HEK293 (cell line): ENCODE measurements at regions not wholly inside any gene's neighbourhood (a gene's known extent, or its start where the extent isn't known, plus 50 kb on each side); places are given as distances from the start of the nearest gene placed in this dataset.

Experiments
- CTCF ChIP-seq: fragments of 450-650 bp; formaldehyde crosslinking; IDR thresholded peaks from 2 replicates; pipeline ENCODE4 v1.5.1; 2016; ENCODE audit warnings: missing biosample characterization, missing genetic modification characterization
- MZF1 ChIP-seq: fragments of 450-650 bp; formaldehyde crosslinking; IDR thresholded peaks from 2 replicates; pipeline ENCODE4 v1.5.1; 2017; ENCODE audit warnings: missing biosample characterization, missing genetic modification characterization, borderline replicate concordance
- PRDM10 ChIP-seq: fragments of 450-650 bp; formaldehyde crosslinking; IDR thresholded peaks from 2 replicates; pipeline ENCODE4 v1.5.1; 2016; ENCODE audit warnings: missing biosample characterization, missing genetic modification characterization
- SCRT1 ChIP-seq: fragments of 450-650 bp; formaldehyde crosslinking; IDR thresholded peaks from 2 replicates; pipeline ENCODE4 v1.5.1; 2016; ENCODE audit warnings: missing biosample characterization, missing genetic modification characterization, borderline replicate concordance
- ZBTB11 ChIP-seq: fragments of 450-650 bp; formaldehyde crosslinking; conservative IDR thresholded peaks from 2 replicates; pipeline ENCODE4 v1.5.1; 2016; ENCODE audit warnings: low read depth, missing biosample characterization, missing genetic modification characterization
- ZBTB8A ChIP-seq: fragments of 450-650 bp; formaldehyde crosslinking; IDR thresholded peaks from 2 replicates; pipeline ENCODE4 v1.5.1; 2016; ENCODE audit warnings: missing biosample characterization, missing genetic modification characterization
- ZNF133 ChIP-seq: fragments of 450-650 bp; formaldehyde crosslinking; IDR thresholded peaks from 2 replicates; pipeline ENCODE4 v1.5.1; 2016; ENCODE audit warnings: missing biosample characterization, missing genetic modification characterization
- ZNF175 ChIP-seq: fragments of 450-650 bp; formaldehyde crosslinking; IDR thresholded peaks from 2 replicates; pipeline ENCODE4 v1.5.1; 2016; ENCODE audit warnings: missing biosample characterization, missing genetic modification characterization
- ZNF501 ChIP-seq: fragments of 450-650 bp; formaldehyde crosslinking; IDR thresholded peaks from 2 replicates; pipeline ENCODE4 v1.5.1; 2016; ENCODE audit warnings: missing biosample characterization, missing genetic modification characterization
- ZNF513 ChIP-seq: fragments of 450-650 bp; IDR thresholded peaks from 2 replicates; pipeline ENCODE4 v1.5.1; 2018; ENCODE audit warnings: missing biosample characterization, missing genetic modification characterization
- ZNF621 ChIP-seq: fragments of 450-650 bp; formaldehyde crosslinking; IDR thresholded peaks from 2 replicates; pipeline ENCODE4 v1.5.1; 2017; ENCODE audit warnings: missing biosample characterization, missing genetic modification characterization
- ZNF624 ChIP-seq: fragments of 450-650 bp; formaldehyde crosslinking; IDR thresholded peaks from 2 replicates; pipeline ENCODE4 v1.5.1; 2017; ENCODE audit warnings: missing biosample characterization, missing genetic modification characterization
- ZNF639 ChIP-seq: fragments of 450-650 bp; formaldehyde crosslinking; IDR thresholded peaks from 2 replicates; pipeline ENCODE4 v1.5.1; 2016; ENCODE audit warnings: missing biosample characterization, missing genetic modification characterization
- ZNF664 ChIP-seq: fragments of 450-650 bp; formaldehyde crosslinking; IDR thresholded peaks from 2 replicates; pipeline ENCODE4 v1.5.1; 2016; ENCODE audit warnings: missing biosample characterization, missing genetic modification characterization

- TF ChIP-seq ZNF639 (tag by site-specific recombination) (no peak), CTCF (tag by site-specific recombination) (no peak), ZNF621 (tag by site-specific recombination) (no peak), MZF1 (tag by site-specific recombination) (no peak), ZBTB11 (tag by site-specific recombination) (no peak), ZNF133 (tag by site-specific recombination) (no peak), SCRT1 (no peak), ZNF513 (tag by site-specific recombination) (no peak), ZNF175 (tag by site-specific recombination) (no peak), ZNF664 (tag by site-specific recombination) (no peak), ZNF624 (tag by site-specific recombination) (no peak), ZNF501 (tag by site-specific recombination) (no peak), PRDM10 (tag by site-specific recombination) (no peak), ZBTB8A (no peak)
Observed at GRCh38 chr11:115642660-115643059, 138.4 kb upstream of the CADM1 start.
